Vagina (tissue), 2 donors: ENCODE measurements at regions not wholly inside any gene's neighbourhood (a gene's known extent, or its start where the extent isn't known, plus 50 kb on each side); places are given as distances from the start of the nearest gene placed in this dataset.

Experiments
- DNase-seq, 2 donors: peaks; one replicate each; pipeline ENCODE4 v3.0.0-alpha.2; 2017; ENCODE audit errors: extremely low spot score in 2 of 2
- H3K27ac ChIP-seq: fragments of 200-600 bp; sonication (generic); one replicate; pipeline ENCODE4 v1.5.1; 2019
- H3K27me3 ChIP-seq: fragments of 200-600 bp; sonication (generic); one replicate; pipeline ENCODE4 v1.5.1; 2019
- H3K36me3 ChIP-seq, 2 donors: fragments of 200-600 bp; sonication (generic); one replicate each; pipeline ENCODE4 v1.5.1; 2017 to 2019
- H3K4me1 ChIP-seq: fragments of 200-600 bp; sonication (generic); one replicate; pipeline ENCODE4 v1.5.1; 2019
- H3K4me3 ChIP-seq, 2 donors: fragments of 200-600 bp; sonication (generic); 1 replicate in 1 of 2; 2 replicates in 1 of 2; pipeline ENCODE4 v1.5.1; 2016 to 2019
- H3K9me3 ChIP-seq: fragments of 200-600 bp; sonication (generic); one replicate; pipeline ENCODE4 v1.5.1; 2019
- CTCF ChIP-seq, 3 experiments: fragments of 450-650 bp in 2 of 3; fragments of 200-600 bp in 1 of 3; sonication (generic) in 1 of 3; IDR thresholded peaks; one replicate each; pipeline ENCODE4 v1.5.1; 2017 to 2019; ENCODE audit warnings: antibody characterized with exemption in 3 of 3, mild to moderate bottlenecking in 2 of 3, moderate library complexity in 2 of 3
- POLR2A ChIP-seq, 2 donors: fragments of 450-650 bp; IDR thresholded peaks; one replicate each; pipeline ENCODE4 v1.6.1; 2017; ENCODE audit warnings: antibody characterized with exemption in 2 of 2, mild to moderate bottlenecking in 2 of 2, moderate library complexity in 2 of 2
- POLR2AphosphoS5 ChIP-seq, 2 donors: sonication (generic); formaldehyde crosslinking; IDR thresholded peaks; one replicate each; pipeline ENCODE4 v1.9.0; 2017; ENCODE audit warnings: antibody characterized with exemption in 2 of 2, mild to moderate bottlenecking in 2 of 2, low read depth in 1 of 2; ENCODE audit not compliant: insufficient read depth in 1 of 2
- intact Hi-C: fragments of 100-400 bp; cut with DNase I; formaldehyde crosslinking; loops from one replicate; pipeline ENCODE4 v1.15.1; 2023

DNA sequence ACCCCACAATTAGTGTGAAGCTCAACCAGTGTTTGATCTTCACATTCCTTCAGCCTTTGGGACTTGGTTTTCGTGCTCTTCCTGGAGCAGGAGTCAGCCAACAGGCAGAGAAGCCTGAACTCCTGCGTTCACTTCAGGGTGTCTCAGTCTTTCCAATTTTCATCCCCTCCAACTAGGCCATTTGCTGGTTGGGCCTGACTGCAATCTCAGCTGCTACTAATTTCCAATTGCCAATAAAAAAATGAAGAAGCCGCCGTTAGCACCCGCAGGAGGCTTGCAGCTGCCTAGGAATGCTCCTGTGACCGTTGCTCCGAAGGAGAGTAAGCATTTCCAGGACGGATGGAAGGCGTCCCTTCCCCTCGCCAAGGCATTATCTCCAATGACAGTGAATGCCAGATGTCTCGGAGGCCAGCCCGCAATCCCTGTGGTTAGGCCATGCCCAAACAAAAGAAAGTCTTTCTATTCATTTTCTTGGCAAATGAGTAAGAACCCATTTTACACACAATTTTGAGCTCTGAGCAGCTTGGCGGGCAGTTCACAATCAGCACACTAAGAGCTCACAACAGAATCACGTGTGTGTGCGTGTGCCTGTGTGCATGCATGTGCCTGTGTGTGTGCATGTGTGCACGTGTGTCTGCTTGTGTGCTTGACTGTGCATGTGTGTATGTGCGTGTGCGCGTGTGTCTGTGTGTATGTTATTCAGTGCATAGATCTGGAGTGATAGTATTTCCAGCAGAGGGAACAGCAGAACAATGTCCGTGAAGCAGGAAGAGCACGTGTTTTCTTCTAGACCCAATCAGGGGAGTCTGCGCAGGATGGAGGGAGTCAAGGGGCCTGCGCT, 301.2 kb downstream of the SMOC2 start:
- DNase-seq = no peak
- H3K36me3 ChIP-seq = no peaks in the 10 kb centered on the region
- peaks cover 3% of the 10 kb centered on the region for H3K9me3 ChIP-seq
- H3K4me3 ChIP-seq = no peak overlapping the region
- H3K4me1 ChIP-seq = no peaks in the 10 kb centered on the region
- no peaks in the 10 kb centered on the region for H3K27me3 ChIP-seq
- intact Hi-C loops = no loop called here
- H3K27ac ChIP-seq = no peak overlapping the region
- TF ChIP-seq CTCF (IDR thresholded peaks at IDR 0.05) (no peak), POLR2AphosphoS5 (IDR thresholded peaks at IDR 0.05; ENCODE audit: insufficient read depth in 1 of 2, low read depth in 1 of 2) (no peak), POLR2A (IDR thresholded peaks at IDR 0.05) (no peak)

GRCh38 chr6:168741305-168741704, 300.3 kb downstream of the SMOC2 start:
- Histone ChIP-seq H3K4me3 (no peak overlapping the region), H3K27ac (no peak overlapping the region), H3K36me3 (no peaks in the 10 kb centered on the region), H3K27me3 (no peaks in the 10 kb centered on the region), H3K9me3 (peaks cover 3% of the 10 kb centered on the region), H3K4me1 (no peaks in the 10 kb centered on the region)
- intact Hi-C loops = no loop called here
- TF ChIP-seq CTCF (IDR thresholded peaks at IDR 0.05) (no peak), POLR2A (IDR thresholded peaks at IDR 0.05) (no peak), POLR2AphosphoS5 (IDR thresholded peaks at IDR 0.05; ENCODE audit: insufficient read depth in 1 of 2, low read depth in 1 of 2) (no peak)
- DNase-seq = no peak

- peaks cover 3% of the 10 kb centered on the region for H3K9me3 ChIP-seq
- intact Hi-C loops = no loop called here
- no peak overlapping the region for H3K4me3 ChIP-seq
- no peaks in the 10 kb centered on the region for H3K36me3 ChIP-seq
- H3K27me3 ChIP-seq = no peaks in the 10 kb centered on the region
- DNase-seq = no peak
- no peak for TF ChIP-seq POLR2A (IDR thresholded peaks at IDR 0.05)
- no peak for TF ChIP-seq CTCF (IDR thresholded peaks at IDR 0.05)
- no peak for TF ChIP-seq POLR2AphosphoS5 (IDR thresholded peaks at IDR 0.05; ENCODE audit: insufficient read depth in 1 of 2, low read depth in 1 of 2)
- no peaks in the 10 kb centered on the region for H3K4me1 ChIP-seq
- no peak overlapping the region for H3K27ac ChIP-seq
Observed at GRCh38 chr6:168739381-168739780, 298.4 kb downstream of the SMOC2 start.

GRCh38 chr6:168737481-168737880, 296.5 kb downstream of the SMOC2 start:
- Histone ChIP-seq H3K27ac (no peak overlapping the region), H3K4me1 (no peaks in the 10 kb centered on the region), H3K36me3 (no peaks in the 10 kb centered on the region), H3K27me3 (no peaks in the 10 kb centered on the region), H3K9me3 (peaks cover 3% of the 10 kb centered on the region), H3K4me3 (no peak overlapping the region)
- no peak for TF ChIP-seq CTCF (IDR thresholded peaks at IDR 0.05)
- no peak for TF ChIP-seq POLR2AphosphoS5 (IDR thresholded peaks at IDR 0.05; ENCODE audit: insufficient read depth in 1 of 2, low read depth in 1 of 2)
- TF ChIP-seq POLR2A (IDR thresholded peaks at IDR 0.05) = no peak
- intact Hi-C loops = no loop called here
- peak in 1 of 2 donors; percentile 25 for DNase-seq

GRCh38 chr6:168737014-168737413, 296.0 kb downstream of the SMOC2 start:
- H3K27ac ChIP-seq = no peak overlapping the region
- H3K36me3 ChIP-seq = no peaks in the 10 kb centered on the region
- intact Hi-C loops = no loop called here

More at GRCh38 chr6:168737014-168737413, 296.0 kb downstream of the SMOC2 start:
- Histone ChIP-seq H3K4me3 (no peak overlapping the region), H3K27me3 (no peaks in the 10 kb centered on the region), H3K9me3 (peaks cover 3% of the 10 kb centered on the region), H3K4me1 (no peaks in the 10 kb centered on the region)
- TF ChIP-seq POLR2AphosphoS5 (IDR thresholded peaks at IDR 0.05; ENCODE audit: insufficient read depth in 1 of 2, low read depth in 1 of 2) = no peak
- no peak for TF ChIP-seq CTCF (IDR thresholded peaks at IDR 0.05)
- no peak for DNase-seq
